HEK293T (cell line): ENCODE measurements at regions not wholly inside any gene's neighbourhood (a gene's known extent, or its start where the extent isn't known, plus 50 kb on each side); places are given as distances from the start of the nearest gene placed in this dataset.

ENCODE experiments used
- CTCF ChIA-PET: fragments of 350-600 bp; formaldehyde crosslinking; extraction: SDS; loops from one replicate; lab custom pipeline; 2021; ENCODE audit warnings: antibody characterized with exemption, inconsistent platforms; lab: Yijun Ruan, JAX
- POLR2A ChIA-PET: fragments of 350-600 bp; formaldehyde crosslinking; extraction: SDS; loops from one replicate; lab custom pipeline; 2020; ENCODE audit warnings: antibody characterized with exemption, inconsistent platforms; lab: Yijun Ruan, JAX
- DNase-seq: peaks from one replicate; pipeline ENCODE4 v3.0.0; 2012; ENCODE audit warnings: mixed read lengths; ENCODE audit errors: extremely low spot score
- ARNT ChIP-seq: fragments of 450-650 bp; IDR thresholded peaks from 2 replicates; pipeline ENCODE4 v1.6.1; 2017; ENCODE audit warnings: mild to moderate bottlenecking
- BHLHE40 ChIP-seq: fragments of 450-650 bp; IDR thresholded peaks from 2 replicates; pipeline ENCODE4 v1.6.1; 2016; ENCODE audit warnings: mild to moderate bottlenecking, moderate library complexity, borderline replicate concordance
- CTBP1 ChIP-seq: fragments of 450-650 bp; IDR thresholded peaks from 2 replicates; pipeline ENCODE4 v1.6.1; 2016; ENCODE audit warnings: borderline replicate concordance
- ELF4 ChIP-seq: fragments of 450-650 bp; IDR thresholded peaks from 2 replicates; pipeline ENCODE4 v1.6.1; 2017; ENCODE audit warnings: antibody characterized with exemption
- FOXA1 ChIP-seq: fragments of 450-650 bp; IDR thresholded peaks from 2 replicates; pipeline ENCODE4 v1.6.1; 2016; ENCODE audit warnings: mild to moderate bottlenecking
- FOXK2 ChIP-seq: fragments of 450-650 bp; IDR thresholded peaks from 2 replicates; pipeline ENCODE4 v1.6.1; 2016; ENCODE audit warnings: mild to moderate bottlenecking
- FOXM1 ChIP-seq: fragments of 450-650 bp; IDR thresholded peaks from 2 replicates; pipeline ENCODE4 v1.6.1; 2017; ENCODE audit warnings: mild to moderate bottlenecking, borderline replicate concordance
- HDGF ChIP-seq: fragments of 450-650 bp; IDR thresholded peaks from 2 replicates; pipeline ENCODE4 v1.6.1; 2017; ENCODE audit warnings: antibody characterized with exemption, borderline replicate concordance
- L3MBTL2 ChIP-seq: fragments of 450-650 bp; conservative IDR thresholded peaks from 2 replicates; pipeline ENCODE4 v1.6.1; 2016; ENCODE audit warnings: mild to moderate bottlenecking
- LEF1 ChIP-seq: fragments of 450-650 bp; IDR thresholded peaks from 2 replicates; pipeline ENCODE4 v1.6.1; 2017; ENCODE audit warnings: mild to moderate bottlenecking, borderline replicate concordance
- NFRKB ChIP-seq: fragments of 450-650 bp; IDR thresholded peaks from 2 replicates; pipeline ENCODE4 v1.6.1; 2016; ENCODE audit warnings: mild to moderate bottlenecking, moderate library complexity
- PKNOX1 ChIP-seq: fragments of 450-650 bp; IDR thresholded peaks from 2 replicates; pipeline ENCODE4 v1.6.1; 2016
- SP1 ChIP-seq: fragments of 450-650 bp; IDR thresholded peaks from 2 replicates; pipeline ENCODE4 v1.6.1; 2017
- SUZ12 ChIP-seq: fragments of 450-650 bp; IDR thresholded peaks from 2 replicates; pipeline ENCODE4 v1.6.1; 2016; ENCODE audit warnings: mild to moderate bottlenecking
- TARDBP ChIP-seq: fragments of 450-650 bp; IDR thresholded peaks from 2 replicates; pipeline ENCODE4 v1.6.1; 2016
- ZNF384 ChIP-seq: fragments of 450-650 bp; IDR thresholded peaks from 2 replicates; pipeline ENCODE4 v1.6.1; 2016

GRCh38 chr20:11792568-11792953 is 125.1 kb upstream of the BTBD3 start:
- DNase-seq, result no peak
- ChIA-PET CTCF (no interaction called here), POLR2A (no interaction called here)
- no peak for TF ChIP-seq NFRKB
- TF ChIP-seq FOXM1, result no peak
- no peak for TF ChIP-seq SUZ12
- no peak for TF ChIP-seq SP1
- TF ChIP-seq ARNT, result no peak
- TF ChIP-seq ELF4, result no peak
- TF ChIP-seq CTBP1, result no peak
- no peak for TF ChIP-seq FOXK2
- TF ChIP-seq LEF1, result no peak
- no peak for TF ChIP-seq FOXA1
- no peak for TF ChIP-seq BHLHE40
- no peak for TF ChIP-seq TARDBP
- no peak for TF ChIP-seq HDGF
- no peak for TF ChIP-seq PKNOX1
- no peak for TF ChIP-seq L3MBTL2
- TF ChIP-seq ZNF384, result no peak

GRCh38 chr20:11794525-11794924 is 123.2 kb upstream of the BTBD3 start:
- POLR2A ChIA-PET, result no interaction called here
- TF ChIP-seq L3MBTL2 (no peak), SP1 (no peak), BHLHE40 (no peak), FOXA1 (no peak)
- no peak for DNase-seq
- CTCF ChIA-PET, result no interaction called here

GRCh38 chr20:11795071-11795615 is 122.5 kb upstream of the BTBD3 start:
- POLR2A ChIA-PET, result no interaction called here
- no peak for TF ChIP-seq SUZ12
- TF ChIP-seq FOXK2, result no peak
- TF ChIP-seq ZNF384, result no peak
- TF ChIP-seq HDGF, result no peak
- TF ChIP-seq L3MBTL2, result no peak
- TF ChIP-seq LEF1, result no peak
- TF ChIP-seq FOXA1, result no peak
- TF ChIP-seq NFRKB, result no peak
- TF ChIP-seq BHLHE40, result no peak
- no peak for TF ChIP-seq CTBP1
- DNase-seq, result no peak
- CTCF ChIA-PET, result no interaction called here

GRCh38 chr20:11796026-11796425 is 121.7 kb upstream of the BTBD3 start:
- CTCF ChIA-PET, result interaction anchor here (0.6 kb wide), 1 partner anchor 116 kb away, joined by 3 read pairs; no protein-coding TSS in a partner anchor
- TF ChIP-seq ARNT, result no peak
- no peak for TF ChIP-seq SP1
- no peak for TF ChIP-seq SUZ12
- TF ChIP-seq FOXM1, result no peak
- TF ChIP-seq LEF1, result no peak
- TF ChIP-seq ZNF384, result no peak
- no peak for TF ChIP-seq FOXK2
- TF ChIP-seq PKNOX1, result no peak
- no peak for TF ChIP-seq TARDBP
- no peak for TF ChIP-seq ELF4
- TF ChIP-seq CTBP1, result no peak
- no peak for DNase-seq
- POLR2A ChIA-PET, result no interaction called here

GRCh38 chr20:11797156-11797555 is 120.5 kb upstream of the BTBD3 start:
- CTCF ChIA-PET, result no interaction called here
- POLR2A ChIA-PET, result no interaction called here
- no peak for TF ChIP-seq ZNF384
- no peak for TF ChIP-seq CTBP1
- TF ChIP-seq PKNOX1, result no peak
- TF ChIP-seq BHLHE40, result no peak
- TF ChIP-seq LEF1, result no peak
- TF ChIP-seq FOXM1, result no peak
- no peak for TF ChIP-seq L3MBTL2
- no peak for TF ChIP-seq SUZ12
- TF ChIP-seq HDGF, result no peak
- TF ChIP-seq ELF4, result no peak
- DNase-seq, result no peak

GRCh38 chr20:11799281-11799684 is 118.4 kb upstream of the BTBD3 start:
- TF ChIP-seq TARDBP (no peak), ARNT (no peak), NFRKB (no peak), FOXK2 (no peak), ZNF384 (no peak), SUZ12 (no peak), FOXA1 (no peak)
- CTCF ChIA-PET, result interaction anchor here (0.6 kb wide), 1 partner anchor 145 kb away, joined by 3 read pairs; no protein-coding TSS in a partner anchor
- POLR2A ChIA-PET, result no interaction called here
- DNase-seq, result no peak
